GM23338 (cell line): ENCODE measurements at regions not wholly inside any gene's neighbourhood (a gene's known extent, or its start where the extent isn't known, plus 50 kb on each side); places are given as distances from the start of the nearest gene placed in this dataset.

Source experiments
- ATAC-seq: fragments of 200-7000 bp; cut with Tn5 transposase; 3 replicates; pipeline ENCODE4 v1.9.1; 2020
- DNase-seq: peaks from one replicate; pipeline ENCODE4 v3.0.0-alpha.2; 2015; ENCODE audit warnings: low spot score
- H2AFZ ChIP-seq: fragments of 200-600 bp; sonication (generic); 2 replicates; pipeline ENCODE4 v1.8.0; 2016; ENCODE audit warnings: antibody characterized with exemption, mild to moderate bottlenecking, moderate library complexity
- H3F3A ChIP-seq: fragments of 200-600 bp; sonication (generic); replicated peaks from 2 replicates; pipeline ENCODE4 v1.8.0; 2017; ENCODE audit warnings: antibody characterized with exemption, mixed run types, low read depth
- H3K27ac ChIP-seq: fragments of 200-600 bp; sonication (generic); 2 replicates; pipeline ENCODE4 v1.6.1; 2016; ENCODE audit warnings: low read depth
- H3K27me3 ChIP-seq: fragments of 200-600 bp; sonication (generic); 2 replicates; pipeline ENCODE4 v1.8.0; 2016; ENCODE audit warnings: mild to moderate bottlenecking, mixed run types, moderate library complexity; ENCODE audit not compliant: insufficient read depth
- H3K36me3 ChIP-seq: fragments of 200-600 bp; sonication (generic); 2 replicates; pipeline ENCODE4 v1.8.0; 2016; ENCODE audit warnings: mild to moderate bottlenecking; ENCODE audit not compliant: insufficient read depth
- H3K4me1 ChIP-seq: fragments of 200-600 bp; sonication (generic); 2 replicates; pipeline ENCODE4 v1.8.0; 2016; ENCODE audit warnings: mild to moderate bottlenecking, moderate library complexity; ENCODE audit not compliant: insufficient read depth
- H3K4me2 ChIP-seq: fragments of 200-600 bp; sonication (generic); 2 replicates; pipeline ENCODE4 v1.7.1; 2017; ENCODE audit warnings: mixed run types
- H3K4me3 ChIP-seq: fragments of 200-600 bp; sonication (generic); 2 replicates; pipeline ENCODE4 v1.6.1; 2016; ENCODE audit warnings: mixed run types
- H3K79me2 ChIP-seq: fragments of 200-600 bp; sonication (generic); replicated peaks from 2 replicates; pipeline ENCODE4 v1.8.0; 2017; ENCODE audit warnings: mild to moderate bottlenecking; ENCODE audit not compliant: insufficient read depth
- H3K9me2 ChIP-seq: fragments of 200-600 bp; sonication (generic); 2 replicates; pipeline ENCODE4 v1.8.0; 2017; ENCODE audit not compliant: insufficient read depth
- H4K20me1 ChIP-seq: fragments of 200-600 bp; sonication (generic); replicated peaks from 2 replicates; pipeline ENCODE4 v1.8.0; 2017; ENCODE audit warnings: mild to moderate bottlenecking; ENCODE audit not compliant: insufficient read depth
- H3K27ac Mint-ChIP-seq: 2 replicates; pipeline ENCODE4 v1.8.0; 2020; ENCODE audit warnings: inconsistent platforms, mild to moderate bottlenecking, moderate library complexity, mixed read lengths
- H3K27me3 Mint-ChIP-seq: 3 replicates; pipeline ENCODE4 v1.8.0; 2022; ENCODE audit warnings: low read depth, mild to moderate bottlenecking, moderate library complexity, mixed read lengths, inconsistent platforms; ENCODE audit not compliant: insufficient read depth, poor library complexity
- H3K36me3 Mint-ChIP-seq: 3 replicates; pipeline ENCODE4 v1.8.0; 2021; ENCODE audit warnings: low read depth, mild to moderate bottlenecking, inconsistent platforms, moderate library complexity, mixed read lengths
- H3K4me1 Mint-ChIP-seq: 3 replicates; pipeline ENCODE4 v1.8.0; 2020; ENCODE audit warnings: mild to moderate bottlenecking, inconsistent platforms, mixed read lengths
- H3K4me3 Mint-ChIP-seq: 3 replicates; pipeline ENCODE4 v1.8.0; 2021; ENCODE audit warnings: moderate library complexity, mild to moderate bottlenecking, inconsistent platforms, mixed read lengths
- H3K9me3 Mint-ChIP-seq: 3 replicates; pipeline ENCODE4 v1.8.0; 2020; ENCODE audit warnings: moderate library complexity, mild to moderate bottlenecking, inconsistent platforms, mixed read lengths
- CREB1 ChIP-seq: fragments of 250-450 bp; sonication (Bioruptor Pico); IDR thresholded peaks from 2 replicates; pipeline ENCODE4 v1.5.0; 2020; ENCODE audit warnings: low read depth, mild to moderate bottlenecking, moderate library complexity
- EZH2 ChIP-seq: fragments of 200-600 bp; sonication (generic); IDR thresholded peaks from one replicate; pipeline ENCODE4 v1.8.0; 2017; ENCODE audit warnings: antibody characterized with exemption, mild to moderate bottlenecking, low read depth; ENCODE audit not compliant: unreplicated experiment
- EZH2phosphoT487 ChIP-seq: fragments of 200-600 bp; sonication (generic); IDR thresholded peaks from one replicate; pipeline ENCODE4 v1.8.1; 2018; ENCODE audit warnings: antibody characterized with exemption; ENCODE audit not compliant: unreplicated experiment
- JUNB ChIP-seq: IDR thresholded peaks from one replicate; pipeline ENCODE4 v1.6.1; 2016; ENCODE audit warnings: antibody characterized with exemption; ENCODE audit not compliant: unreplicated experiment
- NANOG ChIP-seq: IDR thresholded peaks from 2 replicates; pipeline ENCODE4 v1.6.1; 2016; ENCODE audit warnings: antibody characterized with exemption, borderline replicate concordance
- POLR2AphosphoS5 ChIP-seq: IDR thresholded peaks from 2 replicates; pipeline ENCODE4 v1.6.1; 2016; ENCODE audit warnings: antibody characterized with exemption, low read depth
- STAT1 ChIP-seq: IDR thresholded peaks from one replicate; pipeline ENCODE4 v1.6.1; 2016; ENCODE audit warnings: antibody characterized with exemption; ENCODE audit not compliant: unreplicated experiment
- ZNF114 ChIP-seq: fragments of 250-450 bp; sonication (Bioruptor Pico); IDR thresholded peaks from 2 replicates; pipeline ENCODE4 v1.5.0; 2020; ENCODE audit warnings: mild to moderate bottlenecking, moderate library complexity
- ZNF331 ChIP-seq: fragments of 250-450 bp; sonication (Bioruptor Pico); IDR thresholded peaks from 2 replicates; pipeline ENCODE4 v1.5.0; 2020; ENCODE audit warnings: low read depth, mild to moderate bottlenecking, moderate library complexity
- TF ChIP-seq, protein P1 (sequence below): IDR thresholded peaks from one replicate; pipeline ENCODE4 v1.6.1; 2018; ENCODE audit warnings: antibody characterized with exemption; ENCODE audit not compliant: unreplicated experiment
- TF ChIP-seq, protein P2 (sequence below): fragments of 250-450 bp; sonication (Bioruptor Pico); IDR thresholded peaks from 2 replicates; pipeline ENCODE4 v1.5.0; 2020; ENCODE audit warnings: mild to moderate bottlenecking, moderate library complexity
- TF ChIP-seq, protein P3 (sequence below): IDR thresholded peaks from 2 replicates; pipeline ENCODE4 v1.6.1; 2016; ENCODE audit warnings: antibody characterized with exemption
- TF ChIP-seq, protein P4 (sequence below), 2 experiments: fragments of 200-600 bp in 1 of 2; sonication (generic) in 1 of 2; conservative IDR thresholded peaks; 2 replicates each; pipeline versions ENCODE4 v1.5.1 to v1.6.1; 2016 to 2017; ENCODE audit warnings: antibody characterized with exemption in 2 of 2, low read depth in 2 of 2, mild to moderate bottlenecking in 2 of 2, moderate library complexity in 1 of 2

DNA sequence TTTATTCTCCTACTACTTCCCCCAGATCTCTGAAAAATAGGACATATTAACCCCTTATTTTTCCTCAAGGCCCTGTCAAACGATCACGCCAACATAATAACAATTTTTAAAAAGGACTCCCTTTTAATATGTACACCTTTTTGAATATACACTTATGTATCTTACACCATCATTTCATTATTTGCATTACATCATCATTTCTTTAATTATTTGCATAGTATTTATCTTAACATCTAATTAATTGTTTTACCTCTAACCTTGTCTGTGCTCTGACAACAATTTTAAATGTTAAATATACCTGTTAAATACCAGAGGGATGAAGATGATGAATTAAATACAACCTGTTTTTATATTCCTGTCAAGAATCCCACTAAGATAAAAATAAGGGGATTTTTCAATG is 432.2 kb downstream of the PTPRC start:
- Histone ChIP-seq H2AFZ (no peak overlapping the region), H3K9me2 (no peaks in the 10 kb centered on the region), H3K27me3 (no peaks in the 10 kb centered on the region), H3K4me1 (no peaks in the 10 kb centered on the region), H3K4me3 (no peak overlapping the region), H3F3A (no peaks in the 10 kb centered on the region), H3K79me2 (no peaks in the 10 kb centered on the region), H3K27ac (no peak overlapping the region), H3K4me2 (no peak overlapping the region), H4K20me1 (no peaks in the 10 kb centered on the region), H3K36me3 (no peaks in the 10 kb centered on the region)
- Mint-ChIP-seq H3K4me3 (no peak overlapping the region), H3K36me3 (no peaks in the 10 kb centered on the region), H3K4me1 (no peaks in the 10 kb centered on the region), H3K27ac (no peak overlapping the region), H3K27me3 (no peaks in the 10 kb centered on the region), H3K9me3 (no peaks in the 10 kb centered on the region)
- DNase-seq (no peak), ATAC-seq (no peak)
- TF ChIP-seq EZH2 (no peak), EZH2phosphoT487 (no peak), NANOG (no peak), STAT1 (no peak), POLR2AphosphoS5 (no peak), JUNB (no peak), ZNF114 (CRISPR knock-in tag) (no peak), CREB1 (no peak), ZNF331 (CRISPR knock-in tag) (no peak)
- TF ChIP-seq, protein P1, sequence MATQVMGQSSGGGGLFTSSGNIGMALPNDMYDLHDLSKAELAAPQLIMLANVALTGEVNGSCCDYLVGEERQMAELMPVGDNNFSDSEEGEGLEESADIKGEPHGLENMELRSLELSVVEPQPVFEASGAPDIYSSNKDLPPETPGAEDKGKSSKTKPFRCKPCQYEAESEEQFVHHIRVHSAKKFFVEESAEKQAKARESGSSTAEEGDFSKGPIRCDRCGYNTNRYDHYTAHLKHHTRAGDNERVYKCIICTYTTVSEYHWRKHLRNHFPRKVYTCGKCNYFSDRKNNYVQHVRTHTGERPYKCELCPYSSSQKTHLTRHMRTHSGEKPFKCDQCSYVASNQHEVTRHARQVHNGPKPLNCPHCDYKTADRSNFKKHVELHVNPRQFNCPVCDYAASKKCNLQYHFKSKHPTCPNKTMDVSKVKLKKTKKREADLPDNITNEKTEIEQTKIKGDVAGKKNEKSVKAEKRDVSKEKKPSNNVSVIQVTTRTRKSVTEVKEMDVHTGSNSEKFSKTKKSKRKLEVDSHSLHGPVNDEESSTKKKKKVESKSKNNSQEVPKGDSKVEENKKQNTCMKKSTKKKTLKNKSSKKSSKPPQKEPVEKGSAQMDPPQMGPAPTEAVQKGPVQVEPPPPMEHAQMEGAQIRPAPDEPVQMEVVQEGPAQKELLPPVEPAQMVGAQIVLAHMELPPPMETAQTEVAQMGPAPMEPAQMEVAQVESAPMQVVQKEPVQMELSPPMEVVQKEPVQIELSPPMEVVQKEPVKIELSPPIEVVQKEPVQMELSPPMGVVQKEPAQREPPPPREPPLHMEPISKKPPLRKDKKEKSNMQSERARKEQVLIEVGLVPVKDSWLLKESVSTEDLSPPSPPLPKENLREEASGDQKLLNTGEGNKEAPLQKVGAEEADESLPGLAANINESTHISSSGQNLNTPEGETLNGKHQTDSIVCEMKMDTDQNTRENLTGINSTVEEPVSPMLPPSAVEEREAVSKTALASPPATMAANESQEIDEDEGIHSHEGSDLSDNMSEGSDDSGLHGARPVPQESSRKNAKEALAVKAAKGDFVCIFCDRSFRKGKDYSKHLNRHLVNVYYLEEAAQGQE = no peak
- TF ChIP-seq, protein P2, sequence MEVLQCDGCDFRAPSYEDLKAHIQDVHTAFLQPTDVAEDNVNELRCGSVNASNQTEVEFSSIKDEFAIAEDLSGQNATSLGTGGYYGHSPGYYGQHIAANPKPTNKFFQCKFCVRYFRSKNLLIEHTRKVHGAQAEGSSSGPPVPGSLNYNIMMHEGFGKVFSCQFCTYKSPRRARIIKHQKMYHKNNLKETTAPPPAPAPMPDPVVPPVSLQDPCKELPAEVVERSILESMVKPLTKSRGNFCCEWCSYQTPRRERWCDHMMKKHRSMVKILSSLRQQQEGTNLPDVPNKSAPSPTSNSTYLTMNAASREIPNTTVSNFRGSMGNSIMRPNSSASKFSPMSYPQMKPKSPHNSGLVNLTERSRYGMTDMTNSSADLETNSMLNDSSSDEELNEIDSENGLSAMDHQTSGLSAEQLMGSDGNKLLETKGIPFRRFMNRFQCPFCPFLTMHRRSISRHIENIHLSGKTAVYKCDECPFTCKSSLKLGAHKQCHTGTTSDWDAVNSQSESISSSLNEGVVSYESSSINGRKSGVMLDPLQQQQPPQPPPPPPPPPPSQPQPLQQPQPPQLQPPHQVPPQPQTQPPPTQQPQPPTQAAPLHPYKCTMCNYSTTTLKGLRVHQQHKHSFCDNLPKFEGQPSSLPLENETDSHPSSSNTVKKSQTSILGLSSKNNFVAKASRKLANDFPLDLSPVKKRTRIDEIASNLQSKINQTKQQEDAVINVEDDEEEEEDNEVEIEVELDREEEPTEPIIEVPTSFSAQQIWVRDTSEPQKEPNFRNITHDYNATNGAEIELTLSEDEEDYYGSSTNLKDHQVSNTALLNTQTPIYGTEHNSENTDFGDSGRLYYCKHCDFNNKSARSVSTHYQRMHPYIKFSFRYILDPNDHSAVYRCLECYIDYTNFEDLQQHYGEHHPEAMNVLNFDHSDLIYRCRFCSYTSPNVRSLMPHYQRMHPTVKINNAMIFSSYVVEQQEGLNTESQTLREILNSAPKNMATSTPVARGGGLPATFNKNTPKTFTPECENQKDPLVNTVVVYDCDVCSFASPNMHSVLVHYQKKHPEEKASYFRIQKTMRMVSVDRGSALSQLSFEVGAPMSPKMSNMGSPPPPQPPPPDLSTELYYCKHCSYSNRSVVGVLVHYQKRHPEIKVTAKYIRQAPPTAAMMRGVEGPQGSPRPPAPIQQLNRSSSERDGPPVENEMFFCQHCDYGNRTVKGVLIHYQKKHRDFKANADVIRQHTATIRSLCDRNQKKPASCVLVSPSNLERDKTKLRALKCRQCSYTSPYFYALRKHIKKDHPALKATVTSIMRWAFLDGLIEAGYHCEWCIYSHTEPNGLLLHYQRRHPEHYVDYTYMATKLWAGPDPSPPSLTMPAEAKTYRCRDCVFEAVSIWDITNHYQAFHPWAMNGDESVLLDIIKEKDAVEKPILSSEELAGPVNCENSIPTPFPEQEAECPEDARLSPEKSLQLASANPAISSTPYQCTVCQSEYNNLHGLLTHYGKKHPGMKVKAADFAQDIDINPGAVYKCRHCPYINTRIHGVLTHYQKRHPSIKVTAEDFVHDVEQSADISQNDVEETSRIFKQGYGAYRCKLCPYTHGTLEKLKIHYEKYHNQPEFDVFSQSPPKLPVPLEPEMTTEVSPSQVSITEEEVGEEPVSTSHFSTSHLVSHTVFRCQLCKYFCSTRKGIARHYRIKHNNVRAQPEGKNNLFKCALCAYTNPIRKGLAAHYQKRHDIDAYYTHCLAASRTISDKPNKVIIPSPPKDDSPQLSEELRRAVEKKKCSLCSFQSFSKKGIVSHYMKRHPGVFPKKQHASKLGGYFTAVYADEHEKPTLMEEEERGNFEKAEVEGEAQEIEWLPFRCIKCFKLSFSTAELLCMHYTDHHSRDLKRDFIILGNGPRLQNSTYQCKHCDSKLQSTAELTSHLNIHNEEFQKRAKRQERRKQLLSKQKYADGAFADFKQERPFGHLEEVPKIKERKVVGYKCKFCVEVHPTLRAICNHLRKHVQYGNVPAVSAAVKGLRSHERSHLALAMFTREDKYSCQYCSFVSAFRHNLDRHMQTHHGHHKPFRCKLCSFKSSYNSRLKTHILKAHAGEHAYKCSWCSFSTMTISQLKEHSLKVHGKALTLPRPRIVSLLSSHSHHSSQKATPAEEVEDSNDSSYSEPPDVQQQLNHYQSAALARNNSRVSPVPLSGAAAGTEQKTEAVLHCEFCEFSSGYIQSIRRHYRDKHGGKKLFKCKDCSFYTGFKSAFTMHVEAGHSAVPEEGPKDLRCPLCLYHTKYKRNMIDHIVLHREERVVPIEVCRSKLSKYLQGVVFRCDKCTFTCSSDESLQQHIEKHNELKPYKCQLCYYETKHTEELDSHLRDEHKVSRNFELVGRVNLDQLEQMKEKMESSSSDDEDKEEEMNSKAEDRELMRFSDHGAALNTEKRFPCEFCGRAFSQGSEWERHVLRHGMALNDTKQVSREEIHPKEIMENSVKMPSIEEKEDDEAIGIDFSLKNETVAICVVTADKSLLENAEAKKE (CRISPR knock-in tag) = no peak
- TF ChIP-seq, protein P3, sequence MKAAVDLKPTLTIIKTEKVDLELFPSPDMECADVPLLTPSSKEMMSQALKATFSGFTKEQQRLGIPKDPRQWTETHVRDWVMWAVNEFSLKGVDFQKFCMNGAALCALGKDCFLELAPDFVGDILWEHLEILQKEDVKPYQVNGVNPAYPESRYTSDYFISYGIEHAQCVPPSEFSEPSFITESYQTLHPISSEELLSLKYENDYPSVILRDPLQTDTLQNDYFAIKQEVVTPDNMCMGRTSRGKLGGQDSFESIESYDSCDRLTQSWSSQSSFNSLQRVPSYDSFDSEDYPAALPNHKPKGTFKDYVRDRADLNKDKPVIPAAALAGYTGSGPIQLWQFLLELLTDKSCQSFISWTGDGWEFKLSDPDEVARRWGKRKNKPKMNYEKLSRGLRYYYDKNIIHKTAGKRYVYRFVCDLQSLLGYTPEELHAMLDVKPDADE = no peak
- TF ChIP-seq, protein P4, sequence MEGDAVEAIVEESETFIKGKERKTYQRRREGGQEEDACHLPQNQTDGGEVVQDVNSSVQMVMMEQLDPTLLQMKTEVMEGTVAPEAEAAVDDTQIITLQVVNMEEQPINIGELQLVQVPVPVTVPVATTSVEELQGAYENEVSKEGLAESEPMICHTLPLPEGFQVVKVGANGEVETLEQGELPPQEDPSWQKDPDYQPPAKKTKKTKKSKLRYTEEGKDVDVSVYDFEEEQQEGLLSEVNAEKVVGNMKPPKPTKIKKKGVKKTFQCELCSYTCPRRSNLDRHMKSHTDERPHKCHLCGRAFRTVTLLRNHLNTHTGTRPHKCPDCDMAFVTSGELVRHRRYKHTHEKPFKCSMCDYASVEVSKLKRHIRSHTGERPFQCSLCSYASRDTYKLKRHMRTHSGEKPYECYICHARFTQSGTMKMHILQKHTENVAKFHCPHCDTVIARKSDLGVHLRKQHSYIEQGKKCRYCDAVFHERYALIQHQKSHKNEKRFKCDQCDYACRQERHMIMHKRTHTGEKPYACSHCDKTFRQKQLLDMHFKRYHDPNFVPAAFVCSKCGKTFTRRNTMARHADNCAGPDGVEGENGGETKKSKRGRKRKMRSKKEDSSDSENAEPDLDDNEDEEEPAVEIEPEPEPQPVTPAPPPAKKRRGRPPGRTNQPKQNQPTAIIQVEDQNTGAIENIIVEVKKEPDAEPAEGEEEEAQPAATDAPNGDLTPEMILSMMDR (conservative IDR thresholded peaks at IDR 0.05; ENCODE audit: low read depth in 2 of 2) = no peak
